ENCODE measurements at regions not wholly inside any gene's neighbourhood (a gene's known extent, or its start where the extent isn't known, plus 50 kb on each side); places are given as distances from the start of the nearest gene placed in this dataset.

GRCh38 chr3:74469713-74470112, 144.7 kb downstream of the CNTN3 start:
- no peak for TF ChIP-seq Cebpa-rat (IDR thresholded peaks at IDR 0.05)
- no peak overlapping the region for H3K4me3 ChIP-seq

DNA sequence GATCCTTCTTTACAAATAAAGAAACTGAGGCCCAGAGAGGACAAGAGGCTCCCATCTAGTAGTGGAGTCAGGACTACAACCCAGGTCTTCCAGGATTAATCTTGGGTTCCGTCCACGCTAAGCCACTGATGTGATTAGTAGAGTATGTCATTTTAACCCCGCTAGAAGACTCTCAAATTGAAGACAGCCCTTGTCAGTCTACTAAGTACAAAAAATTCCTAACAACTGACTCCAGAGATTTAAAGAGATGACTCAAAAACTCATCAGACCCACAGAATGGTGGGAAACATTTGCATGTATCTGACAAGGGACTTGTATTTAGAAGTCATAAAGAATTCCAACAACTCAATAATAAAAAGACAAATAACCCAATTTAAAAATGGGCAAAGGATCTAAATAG, 145.3 kb downstream of the CNTN3 start:
- no peaks in the 10 kb centered on the region for H3K27me3 ChIP-seq
- no peak overlapping the region for H3K4me2 ChIP-seq
- H3K36me3 ChIP-seq, result no peaks in the 10 kb centered on the region
- no peak overlapping the region for H3K4me3 ChIP-seq
- H3K4me1 ChIP-seq, result no peaks in the 10 kb centered on the region
- no peaks in the 10 kb centered on the region for H3K9me3 ChIP-seq
- no peak for TF ChIP-seq Cebpa-rat (IDR thresholded peaks at IDR 0.05)
- H4K20me1 ChIP-seq, result no peaks in the 10 kb centered on the region
- H3K9ac ChIP-seq, result no peak overlapping the region
- H3K27ac ChIP-seq, result no peak overlapping the region

More at GRCh38 chr3:74469713-74470112, 144.7 kb downstream of the CNTN3 start:
- Histone ChIP-seq H3K27ac (no peak overlapping the region), H3K4me2 (no peak overlapping the region), H3K36me3 (no peaks in the 10 kb centered on the region), H3K4me1 (no peaks in the 10 kb centered on the region), H4K20me1 (no peaks in the 10 kb centered on the region), H3K27me3 (no peaks in the 10 kb centered on the region), H3K9me3 (no peaks in the 10 kb centered on the region), H3K9ac (no peak overlapping the region)

GRCh38 chr3:74465715-74466410, 148.6 kb downstream of the CNTN3 start:
- no peak for TF ChIP-seq Cebpa-rat (IDR thresholded peaks at IDR 0.05)
- Histone ChIP-seq H3K9ac (no peak overlapping the region), H3K4me2 (no peak overlapping the region), H3K4me1 (no peaks in the 10 kb centered on the region), H3K9me3 (no peaks in the 10 kb centered on the region), H3K27me3 (no peaks in the 10 kb centered on the region), H3K36me3 (no peaks in the 10 kb centered on the region), H4K20me1 (no peaks in the 10 kb centered on the region), H3K27ac (no peak overlapping the region), H3K4me3 (no peak overlapping the region)

DNA sequence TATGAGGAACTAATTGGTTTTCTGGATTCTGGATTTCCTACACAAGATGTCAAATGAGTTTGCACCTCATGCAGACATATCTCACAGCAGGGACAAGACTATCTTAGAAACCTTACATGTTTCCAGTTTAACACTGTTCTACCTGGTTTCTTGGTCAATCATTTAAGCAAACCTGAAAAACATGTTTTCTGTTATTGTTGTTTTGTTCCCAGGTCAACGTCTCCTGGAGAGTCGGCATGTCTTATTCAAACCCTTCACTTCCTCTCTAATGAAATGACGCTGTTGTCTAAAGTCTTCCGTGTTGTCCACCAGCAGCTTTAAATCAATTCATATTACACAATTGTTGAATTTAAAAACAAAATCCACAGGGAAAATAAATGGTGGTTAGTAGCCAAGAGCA, 150.9 kb downstream of the CNTN3 start:
- Histone ChIP-seq H3K27me3 (no peaks in the 10 kb centered on the region), H3K9me3 (no peaks in the 10 kb centered on the region), H3K4me3 (no peak overlapping the region), H4K20me1 (no peaks in the 10 kb centered on the region), H3K27ac (no peak overlapping the region), H3K4me2 (no peak overlapping the region), H3K4me1 (no peaks in the 10 kb centered on the region), H3K36me3 (no peaks in the 10 kb centered on the region), H3K9ac (no peak overlapping the region)
- no peak for TF ChIP-seq Cebpa-rat (IDR thresholded peaks at IDR 0.05)

DNA sequence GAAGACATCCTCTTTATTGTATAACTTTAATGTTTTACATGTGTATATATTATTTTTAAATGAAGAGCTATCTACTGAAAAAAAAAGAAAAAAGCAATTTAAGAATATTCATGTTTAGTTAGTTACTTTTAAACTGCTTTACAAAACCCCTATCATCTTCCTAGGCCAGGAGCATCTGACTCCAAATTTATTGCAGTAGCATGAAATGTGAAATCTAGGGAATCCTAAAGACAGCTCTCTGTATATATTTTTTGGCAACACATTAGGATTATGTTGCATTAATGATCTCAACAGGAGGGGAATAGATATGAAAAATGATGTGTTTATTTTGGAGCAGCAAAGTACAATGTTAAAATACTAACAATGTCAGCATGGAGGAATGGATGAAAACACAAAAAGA, 158.3 kb downstream of the CNTN3 start:
- Histone ChIP-seq H3K27me3 (no peaks in the 10 kb centered on the region), H3K36me3 (no peaks in the 10 kb centered on the region), H3K4me1 (no peaks in the 10 kb centered on the region), H3K4me3 (no peak overlapping the region), H3K9me3 (no peaks in the 10 kb centered on the region), H4K20me1 (no peaks in the 10 kb centered on the region), H3K9ac (no peak overlapping the region), H3K27ac (no peak overlapping the region), H3K4me2 (no peak overlapping the region)
- no peak for TF ChIP-seq Cebpa-rat (IDR thresholded peaks at IDR 0.05)

DNA sequence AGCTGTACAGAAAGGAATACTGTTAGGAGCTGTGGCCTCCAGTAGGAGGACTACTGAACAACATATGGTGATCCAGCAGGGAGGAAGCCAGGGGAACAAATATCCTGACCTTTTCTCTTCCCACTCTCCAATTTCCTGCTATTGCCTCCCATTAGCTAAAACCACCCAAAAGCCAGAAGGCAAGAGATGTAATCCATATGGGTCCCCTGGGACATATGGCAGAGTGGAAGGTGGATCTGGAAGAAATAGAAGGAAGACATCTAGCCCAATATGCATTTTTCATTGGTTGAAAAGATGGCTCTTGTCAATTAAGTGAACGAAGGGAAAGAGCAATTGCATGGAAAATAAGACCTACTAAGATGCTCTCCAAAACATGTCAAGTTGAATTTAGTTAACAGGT, 167.2 kb downstream of the CNTN3 start:
- TF ChIP-seq Cebpa-rat (IDR thresholded peaks at IDR 0.05), result no peak
- Histone ChIP-seq H3K4me3 (no peak overlapping the region), H3K36me3 (no peaks in the 10 kb centered on the region), H3K27ac (no peak overlapping the region), H3K9ac (no peak overlapping the region), H3K4me2 (no peak overlapping the region), H3K9me3 (no peaks in the 10 kb centered on the region), H4K20me1 (no peaks in the 10 kb centered on the region), H3K27me3 (no peaks in the 10 kb centered on the region), H3K4me1 (no peaks in the 10 kb centered on the region)

GRCh38 chr3:74445541-74445940, 168.9 kb downstream of the CNTN3 start:
- no peak overlapping the region for H3K9ac ChIP-seq
- H3K4me2 ChIP-seq, result no peak overlapping the region
- no peak for TF ChIP-seq Cebpa-rat (IDR thresholded peaks at IDR 0.05)

GRCh38 chr3:74443102-74443501, 171.4 kb downstream of the CNTN3 start:
- H3K36me3 ChIP-seq, result no peaks in the 10 kb centered on the region
- H3K9ac ChIP-seq, result no peak overlapping the region
- H3K27ac ChIP-seq, result no peak overlapping the region
- no peaks in the 10 kb centered on the region for H3K9me3 ChIP-seq
- H4K20me1 ChIP-seq, result no peaks in the 10 kb centered on the region
- H3K27me3 ChIP-seq, result no peaks in the 10 kb centered on the region
- no peak overlapping the region for H3K4me3 ChIP-seq
- H3K4me1 ChIP-seq, result no peaks in the 10 kb centered on the region
- H3K4me2 ChIP-seq, result no peak overlapping the region
- no peak for TF ChIP-seq Cebpa-rat (IDR thresholded peaks at IDR 0.05)

More at GRCh38 chr3:74445541-74445940, 168.9 kb downstream of the CNTN3 start:
- H3K27me3 ChIP-seq, result no peaks in the 10 kb centered on the region
- H3K4me3 ChIP-seq, result no peak overlapping the region
- no peak overlapping the region for H3K27ac ChIP-seq
- no peaks in the 10 kb centered on the region for H3K4me1 ChIP-seq
- H3K36me3 ChIP-seq, result no peaks in the 10 kb centered on the region
- no peaks in the 10 kb centered on the region for H3K9me3 ChIP-seq
- H4K20me1 ChIP-seq, result no peaks in the 10 kb centered on the region

DNA sequence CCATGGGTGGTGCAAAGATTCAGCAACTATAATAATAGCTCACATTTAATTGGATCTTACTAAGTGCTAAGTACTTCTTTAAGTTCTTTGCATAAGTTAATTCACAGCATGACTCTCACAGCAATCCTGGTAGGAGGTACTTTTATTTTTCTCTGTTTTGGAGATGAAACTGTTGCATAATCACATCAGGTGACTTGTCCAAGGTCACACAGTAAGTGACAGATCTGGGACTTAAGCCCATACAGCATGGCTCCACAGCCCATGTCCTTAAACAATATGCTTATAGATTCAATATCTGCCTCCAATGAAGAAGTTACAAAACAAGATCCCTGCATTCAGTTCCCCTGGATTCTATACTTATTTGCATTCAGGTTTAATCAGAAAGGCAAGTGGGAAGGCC, 171.8 kb downstream of the CNTN3 start:
- Histone ChIP-seq H3K4me3 (no peak overlapping the region), H3K4me1 (no peaks in the 10 kb centered on the region), H3K4me2 (no peak overlapping the region), H3K36me3 (no peaks in the 10 kb centered on the region), H3K9me3 (no peaks in the 10 kb centered on the region), H3K9ac (no peak overlapping the region), H3K27ac (no peak overlapping the region), H3K27me3 (no peaks in the 10 kb centered on the region), H4K20me1 (no peaks in the 10 kb centered on the region)
- TF ChIP-seq Cebpa-rat (IDR thresholded peaks at IDR 0.05), result no peak

GRCh38 chr3:74442068-74442467, 172.4 kb downstream of the CNTN3 start:
- Histone ChIP-seq H3K36me3 (no peaks in the 10 kb centered on the region), H3K4me2 (no peak overlapping the region), H3K9me3 (no peaks in the 10 kb centered on the region), H3K4me3 (no peak overlapping the region), H4K20me1 (no peaks in the 10 kb centered on the region), H3K27me3 (no peaks in the 10 kb centered on the region), H3K9ac (no peak overlapping the region), H3K27ac (no peak overlapping the region), H3K4me1 (no peaks in the 10 kb centered on the region)
- TF ChIP-seq Cebpa-rat (IDR thresholded peaks at IDR 0.05), result no peak

DNA sequence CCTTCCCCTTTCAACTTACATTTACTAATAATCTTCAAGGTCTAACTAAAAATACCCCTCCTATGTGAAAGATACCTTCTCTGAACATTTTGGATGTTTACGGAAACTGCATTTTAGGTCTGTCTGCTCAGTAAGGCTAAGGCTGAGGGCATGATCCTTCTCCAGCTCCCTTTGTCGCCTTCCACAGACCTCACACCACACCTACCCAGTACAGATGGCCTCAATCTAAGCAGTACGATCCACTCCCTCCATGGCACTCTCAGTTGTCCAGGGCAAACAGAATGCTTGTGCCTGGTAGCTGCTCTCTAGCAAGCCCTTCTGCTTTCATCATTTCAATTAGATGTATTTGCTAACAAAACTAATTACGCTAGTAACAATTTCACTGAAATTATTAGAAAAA, 178.3 kb downstream of the CNTN3 start:
- no peak overlapping the region for H3K9ac ChIP-seq
- no peaks in the 10 kb centered on the region for H3K36me3 ChIP-seq
- no peak overlapping the region for H3K4me3 ChIP-seq
- H3K4me1 ChIP-seq, result no peaks in the 10 kb centered on the region
- TF ChIP-seq Cebpa-rat (IDR thresholded peaks at IDR 0.05), result no peak
- H3K9me3 ChIP-seq, result no peaks in the 10 kb centered on the region
- no peak overlapping the region for H3K4me2 ChIP-seq
- H4K20me1 ChIP-seq, result no peaks in the 10 kb centered on the region
- H3K27me3 ChIP-seq, result no peaks in the 10 kb centered on the region
- no peak overlapping the region for H3K27ac ChIP-seq

All from BLaER1 (cell line).